Heart left ventricle (tissue), 13 donors: ENCODE measurements at regions not wholly inside any gene's neighbourhood (a gene's known extent, or its start where the extent isn't known, plus 50 kb on each side); places are given as distances from the start of the nearest gene placed in this dataset.

Experiments used
- CTCF ChIP-seq, 12 donors: fragments of 200-600 bp; sonication (generic) in 4 of 12; IDR thresholded peaks; one replicate each; pipeline versions ENCODE4 v1.5.0 to v1.8.0; 2018 to 2022; ENCODE audit warnings: antibody characterized with exemption in 12 of 12, mild to moderate bottlenecking in 5 of 12
- POLR2A ChIP-seq, 2 donors: fragments of 450-650 bp; IDR thresholded peaks; one replicate each; pipeline ENCODE4 v1.6.1; 2017; ENCODE audit warnings: antibody characterized with exemption in 2 of 2, mild to moderate bottlenecking in 2 of 2, moderate library complexity in 2 of 2
- donor health status: ischemic (EF 13 %, LVEDD 7.1; RV severe dilation, severe dysfunction).
- donor health status: DM: no; HTN: yes; CAD: no.
- donor health status: DM: no; HTN: no; CAD: no.
- donor health status: ischemic (EF 25% LVEDD 6.9; RV normal size, moderate dysfunction).
- donor health status: ischemic (EF 25% LVEDD 5.7; RV mildly dilated, moderate dysfunction).
- donor health status: ischemic (EF 35%, LVEDD 5.7; RV mildly dilated, moderate dysfunction).
- donor health status: nonischemic (EF 11% LVEDD 7.7; RV severe dilation, severe dysfunction).
- donor health status: DM: yes; HTN: yes; CAD: no.
- donor health status: PGD.
- donor health status: ischemic (EF 29% LVEDD 5.4; RV normal size, mild dysfunction).
- donor health status: nonischemic (EF 23%, LVEDD 6.1; RV moderate dilation, normal function).

DNA sequence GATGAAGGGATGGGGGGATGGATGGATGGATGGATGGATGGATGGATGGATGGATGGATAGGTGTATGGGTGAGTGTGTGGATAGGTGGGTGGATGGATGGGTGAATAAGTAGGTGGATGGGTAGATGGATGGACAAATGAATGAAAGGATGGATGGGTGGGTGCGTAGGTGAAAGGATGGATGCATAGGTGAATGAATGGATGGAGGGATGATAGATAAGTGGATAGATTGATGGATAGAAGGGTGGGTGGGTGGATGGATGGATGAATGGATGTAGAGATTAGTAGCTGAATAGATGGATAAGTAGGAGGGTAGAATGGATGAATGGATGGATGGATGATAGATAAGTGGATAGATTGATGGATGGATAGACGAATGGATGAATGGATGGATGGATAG lies 152.7 kb downstream of the MN1 start:
- TF ChIP-seq POLR2A (IDR thresholded peaks at IDR 0.05) (no peak), CTCF (IDR thresholded peaks at IDR 0.05) (no peak)
